ENCODE measurements at regions not wholly inside any gene's neighbourhood (a gene's known extent, or its start where the extent isn't known, plus 50 kb on each side); places are given as distances from the start of the nearest gene placed in this dataset.

- no peak for TF ChIP-seq CTCF (conservative IDR thresholded peaks at IDR 0.05; ENCODE audit: low read depth, low read length)
- TF ChIP-seq EZH2phosphoT487 (IDR thresholded peaks at IDR 0.05; ENCODE audit: borderline replicate concordance, low read length) = no peak
Observed at GRCh38 chr12:115521771-115522409, 755.6 kb downstream of the MED13L start.
